Superior temporal gyrus (tissue), 1 donor: ENCODE measurements at regions not wholly inside any gene's neighbourhood (a gene's known extent, or its start where the extent isn't known, plus 50 kb on each side); places are given as distances from the start of the nearest gene placed in this dataset.
A peak's percentile ranks its signal among the peaks of the same experiment; 100 is the strongest.

ENCODE experiments used
- DNase-seq: peaks from one replicate; pipeline ENCODE4 v3.0.0-alpha.2; 2016; ENCODE audit errors: extremely low spot score

GRCh38 chr20:56174416-56174815 lies 74.1 kb upstream of the MC3R start:
- no peak for DNase-seq

- no peak for DNase-seq
Measured at GRCh38 chr20:56175884-56176283, 72.6 kb upstream of the MC3R start.

GRCh38 chr20:56178219-56178618 lies 70.3 kb upstream of the MC3R start:
- no peak for DNase-seq

GRCh38 chr20:56179051-56179450 lies 69.5 kb upstream of the MC3R start:
- no peak for DNase-seq

GRCh38 chr20:56181583-56181982 lies 66.9 kb upstream of the MC3R start:
- DNase-seq = no peak

- peak; percentile 47 for DNase-seq
Measured at GRCh38 chr20:56187534-56188165, 60.9 kb upstream of the MC3R start.

- DNase-seq = no peak
Measured at GRCh38 chr20:56194042-56194441, 54.5 kb upstream of the MC3R start.

GRCh38 chr20:56195946-56196345 lies 52.6 kb upstream of the MC3R start:
- DNase-seq = no peak
